ENCODE measurements at regions not wholly inside any gene's neighbourhood (a gene's known extent, or its start where the extent isn't known, plus 50 kb on each side); places are given as distances from the start of the nearest gene placed in this dataset.

DNA sequence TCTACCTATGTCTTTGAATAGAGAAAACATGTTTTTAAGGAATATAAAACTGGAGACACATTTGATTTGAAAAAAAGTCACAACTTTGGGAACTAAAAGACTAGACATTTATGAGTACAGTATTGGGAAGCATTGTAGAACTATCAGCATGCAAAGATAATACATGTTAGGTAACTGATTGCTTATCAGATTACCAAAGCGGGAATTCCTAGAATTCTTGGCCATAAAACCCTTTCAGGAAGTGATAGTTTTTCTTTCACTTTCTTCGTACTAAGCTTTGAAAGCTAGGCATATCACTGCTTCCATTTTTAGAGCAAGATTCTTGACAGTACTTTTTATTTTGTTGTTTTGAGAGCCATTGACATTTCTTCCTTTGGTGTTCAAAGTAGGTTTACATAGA lies 646.6 kb upstream of the PITX2 start:
- TF ChIP-seq, protein P1, sequence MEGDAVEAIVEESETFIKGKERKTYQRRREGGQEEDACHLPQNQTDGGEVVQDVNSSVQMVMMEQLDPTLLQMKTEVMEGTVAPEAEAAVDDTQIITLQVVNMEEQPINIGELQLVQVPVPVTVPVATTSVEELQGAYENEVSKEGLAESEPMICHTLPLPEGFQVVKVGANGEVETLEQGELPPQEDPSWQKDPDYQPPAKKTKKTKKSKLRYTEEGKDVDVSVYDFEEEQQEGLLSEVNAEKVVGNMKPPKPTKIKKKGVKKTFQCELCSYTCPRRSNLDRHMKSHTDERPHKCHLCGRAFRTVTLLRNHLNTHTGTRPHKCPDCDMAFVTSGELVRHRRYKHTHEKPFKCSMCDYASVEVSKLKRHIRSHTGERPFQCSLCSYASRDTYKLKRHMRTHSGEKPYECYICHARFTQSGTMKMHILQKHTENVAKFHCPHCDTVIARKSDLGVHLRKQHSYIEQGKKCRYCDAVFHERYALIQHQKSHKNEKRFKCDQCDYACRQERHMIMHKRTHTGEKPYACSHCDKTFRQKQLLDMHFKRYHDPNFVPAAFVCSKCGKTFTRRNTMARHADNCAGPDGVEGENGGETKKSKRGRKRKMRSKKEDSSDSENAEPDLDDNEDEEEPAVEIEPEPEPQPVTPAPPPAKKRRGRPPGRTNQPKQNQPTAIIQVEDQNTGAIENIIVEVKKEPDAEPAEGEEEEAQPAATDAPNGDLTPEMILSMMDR (IDR thresholded peaks at IDR 0.05), result no peak
- TF ChIP-seq CHD2 (IDR thresholded peaks at IDR 0.05; ENCODE audit: low read length, partially characterized antibody) (no peak), RAD21 (conservative IDR thresholded peaks at IDR 0.05 in 1 of 2, IDR thresholded peaks at IDR 0.05 in 1 of 2) (no peak)
